ENCODE measurements at regions not wholly inside any gene's neighbourhood (a gene's known extent, or its start where the extent isn't known, plus 50 kb on each side); places are given as distances from the start of the nearest gene placed in this dataset.
A peak's percentile ranks its signal among the peaks of the same experiment; 100 is the strongest.

DNA sequence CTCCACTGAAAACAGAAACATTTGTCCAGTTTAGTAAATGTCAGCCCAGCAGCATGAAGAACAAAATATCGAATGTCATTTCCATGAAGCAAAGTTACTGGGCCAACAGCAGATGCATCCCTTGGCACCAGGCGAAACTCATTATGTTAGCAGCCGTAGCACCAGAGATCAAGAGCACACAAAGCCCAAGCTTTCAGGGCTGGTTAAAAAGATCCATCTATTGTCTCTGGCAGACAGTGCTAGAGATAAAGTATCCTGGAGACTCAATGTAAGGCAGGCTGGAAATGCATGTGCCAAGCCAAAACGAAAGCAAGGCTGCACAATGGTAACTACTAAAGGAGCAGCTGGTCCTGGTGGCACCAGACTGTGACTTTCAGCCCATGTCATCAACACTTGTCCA is 120.3 kb upstream of the PLEKHG7 start:
- CTCF ChIA-PET, result no interaction called here
- no peak for DNase-seq
- no peak overlapping the region for H3K4me3 Mint-ChIP-seq (ENCODE audit: unreplicated experiment)
- H3K4me1 ChIP-seq, result no peaks in the 10 kb centered on the region
- H3K4me3 ChIP-seq (ENCODE audit: low read depth, low read length), result no peak overlapping the region
- no peaks in the 10 kb centered on the region for H3K4me1 Mint-ChIP-seq (ENCODE audit: low read depth, unreplicated experiment)
- H3K27me3 ChIP-seq (replicated peaks; ENCODE audit: control insufficient read depth, insufficient read depth, low read length), result no peaks in the 10 kb centered on the region
- BruUV-seq (replicated peaks), result no TSS peak
- H3K27me3 Mint-ChIP-seq (ENCODE audit: insufficient read depth, unreplicated experiment), result peaks cover 8% of the 10 kb centered on the region
- POLR2A ChIA-PET, result no interaction called here
- H3K9me3 ChIP-seq, result no peaks in the 10 kb centered on the region
- no peaks in the 10 kb centered on the region for H3K36me3 ChIP-seq (ENCODE audit: control insufficient read depth, insufficient read depth, low read length)
- peaks cover 26% of the 10 kb centered on the region for H3K9me3 Mint-ChIP-seq (ENCODE audit: unreplicated experiment)
- no peaks in the 10 kb centered on the region for H3K36me3 Mint-ChIP-seq (ENCODE audit: insufficient read depth, unreplicated experiment)
- intact Hi-C loops (cut with micrococcal nuclease; ENCODE audit: unreplicated experiment), result no loop called here
- TF ChIP-seq, protein P1, sequence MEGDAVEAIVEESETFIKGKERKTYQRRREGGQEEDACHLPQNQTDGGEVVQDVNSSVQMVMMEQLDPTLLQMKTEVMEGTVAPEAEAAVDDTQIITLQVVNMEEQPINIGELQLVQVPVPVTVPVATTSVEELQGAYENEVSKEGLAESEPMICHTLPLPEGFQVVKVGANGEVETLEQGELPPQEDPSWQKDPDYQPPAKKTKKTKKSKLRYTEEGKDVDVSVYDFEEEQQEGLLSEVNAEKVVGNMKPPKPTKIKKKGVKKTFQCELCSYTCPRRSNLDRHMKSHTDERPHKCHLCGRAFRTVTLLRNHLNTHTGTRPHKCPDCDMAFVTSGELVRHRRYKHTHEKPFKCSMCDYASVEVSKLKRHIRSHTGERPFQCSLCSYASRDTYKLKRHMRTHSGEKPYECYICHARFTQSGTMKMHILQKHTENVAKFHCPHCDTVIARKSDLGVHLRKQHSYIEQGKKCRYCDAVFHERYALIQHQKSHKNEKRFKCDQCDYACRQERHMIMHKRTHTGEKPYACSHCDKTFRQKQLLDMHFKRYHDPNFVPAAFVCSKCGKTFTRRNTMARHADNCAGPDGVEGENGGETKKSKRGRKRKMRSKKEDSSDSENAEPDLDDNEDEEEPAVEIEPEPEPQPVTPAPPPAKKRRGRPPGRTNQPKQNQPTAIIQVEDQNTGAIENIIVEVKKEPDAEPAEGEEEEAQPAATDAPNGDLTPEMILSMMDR (IDR thresholded peaks at IDR 0.05; ENCODE audit: insufficient read depth in 1 of 2, low read depth in 1 of 2, low read length in 1 of 2, severe bottlenecking in 1 of 2, unreplicated experiment in 1 of 2), result no peak
- no peak overlapping the region for H3K27ac Mint-ChIP-seq (ENCODE audit: unreplicated experiment)

DNA sequence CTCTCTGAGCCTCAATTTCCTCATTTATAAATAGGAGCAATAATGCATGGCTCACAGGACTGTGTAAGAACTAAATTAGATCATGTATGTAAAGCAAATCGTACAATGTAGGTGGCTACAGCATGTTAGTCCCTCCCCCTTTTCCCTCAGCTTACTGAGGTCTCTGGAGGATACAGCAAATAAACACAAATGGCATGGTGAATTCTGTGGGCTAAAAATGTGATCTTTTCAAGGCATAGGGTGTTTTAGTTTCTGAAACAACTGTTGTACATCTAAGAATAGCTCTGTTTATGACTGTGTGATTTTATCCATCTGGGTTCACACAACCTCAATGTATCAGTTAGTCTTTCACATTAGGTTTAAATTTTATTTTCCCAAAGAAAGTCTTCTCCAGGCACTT is 121.2 kb upstream of the PLEKHG7 start:
- peaks cover 5% of the 10 kb centered on the region for H3K27me3 Mint-ChIP-seq (ENCODE audit: insufficient read depth, unreplicated experiment)
- Histone ChIP-seq H3K4me3 (ENCODE audit: low read depth, low read length) (no peak overlapping the region), H3K36me3 (ENCODE audit: control insufficient read depth, insufficient read depth, low read length) (no peaks in the 10 kb centered on the region), H3K9me3 (no peaks in the 10 kb centered on the region), H3K4me1 (no peaks in the 10 kb centered on the region), H3K27me3 (replicated peaks; ENCODE audit: control insufficient read depth, insufficient read depth, low read length) (no peaks in the 10 kb centered on the region)
- H3K4me1 Mint-ChIP-seq (ENCODE audit: low read depth, unreplicated experiment), result no peaks in the 10 kb centered on the region
- POLR2A ChIA-PET, result no interaction called here
- H3K27ac Mint-ChIP-seq (ENCODE audit: unreplicated experiment), result no peak overlapping the region
- no peak overlapping the region for H3K4me3 Mint-ChIP-seq (ENCODE audit: unreplicated experiment)
- H3K36me3 Mint-ChIP-seq (ENCODE audit: insufficient read depth, unreplicated experiment), result no peaks in the 10 kb centered on the region
- intact Hi-C loops (cut with micrococcal nuclease; ENCODE audit: unreplicated experiment), result no loop called here
- BruUV-seq (replicated peaks), result no TSS peak
- peaks cover 20% of the 10 kb centered on the region for H3K9me3 Mint-ChIP-seq (ENCODE audit: unreplicated experiment)
- TF ChIP-seq, protein P1 (IDR thresholded peaks at IDR 0.05; ENCODE audit: insufficient read depth in 1 of 2, low read depth in 1 of 2, low read length in 1 of 2, severe bottlenecking in 1 of 2, unreplicated experiment in 1 of 2), result no peak
- CTCF ChIA-PET, result no interaction called here
- DNase-seq, result no peak

DNA sequence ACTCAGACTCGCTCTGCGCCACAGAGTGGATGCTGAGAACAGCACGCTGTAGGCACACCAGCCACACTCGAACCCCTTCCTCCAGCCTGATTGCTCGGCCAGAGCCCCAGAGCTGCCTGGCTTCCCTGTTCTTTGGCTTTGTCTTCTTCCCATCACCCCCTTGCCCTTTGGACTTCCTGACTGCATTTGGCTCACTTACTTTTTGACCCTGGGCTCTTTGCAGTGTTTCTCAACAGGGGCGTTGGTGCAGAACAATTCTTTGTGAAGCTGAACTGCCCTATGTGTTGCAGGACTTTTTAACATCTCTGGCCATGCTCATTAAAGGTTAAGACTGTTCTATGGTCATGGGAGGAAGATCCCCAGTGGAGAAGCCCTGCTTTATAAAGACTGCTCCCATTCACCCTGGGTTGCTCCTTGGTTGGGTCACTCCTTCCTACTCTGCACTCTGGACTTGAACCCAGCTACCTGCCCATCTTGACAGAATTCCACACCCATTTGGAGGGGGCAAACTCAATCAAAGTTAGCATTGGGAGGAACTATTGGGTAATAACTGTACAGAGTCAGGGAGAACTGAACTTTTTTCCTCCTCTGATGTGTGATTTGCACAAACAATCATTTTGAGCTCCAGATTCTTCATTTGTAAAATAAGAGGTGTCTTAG is 127.7 kb upstream of the PLEKHG7 start:
- no peaks in the 10 kb centered on the region for H3K27me3 ChIP-seq (replicated peaks; ENCODE audit: control insufficient read depth, insufficient read depth, low read length)
- intact Hi-C loops (cut with micrococcal nuclease; ENCODE audit: unreplicated experiment), result loop anchor here (1.0 to 10.0 kb wide), 7 partner anchors 33 to 1213 kb away; partner anchors contain the start of gene BTG1
- Mint-ChIP-seq H3K4me3 (ENCODE audit: unreplicated experiment) (no peak overlapping the region), H3K27ac (ENCODE audit: unreplicated experiment) (no peak overlapping the region), H3K9me3 (ENCODE audit: unreplicated experiment) (no peaks in the 10 kb centered on the region), H3K36me3 (ENCODE audit: insufficient read depth, unreplicated experiment) (peaks cover 4% of the 10 kb centered on the region), H3K27me3 (ENCODE audit: insufficient read depth, unreplicated experiment) (no peaks in the 10 kb centered on the region), H3K4me1 (ENCODE audit: low read depth, unreplicated experiment) (peaks cover 11% of the 10 kb centered on the region)
- no peak overlapping the region for H3K4me3 ChIP-seq (ENCODE audit: low read depth, low read length)
- peak; percentile 15 to 39 for DNase-seq
- ChIA-PET POLR2A (no interaction called here), CTCF (interaction anchor here (0.6 kb wide), 1 partner anchor 33 kb away, joined by 3 read pairs; no protein-coding TSS in a partner anchor)
- no peaks in the 10 kb centered on the region for H3K9me3 ChIP-seq
- H3K36me3 ChIP-seq (ENCODE audit: control insufficient read depth, insufficient read depth, low read length), result no peaks in the 10 kb centered on the region
- no TSS peak for BruUV-seq (replicated peaks)
- H3K4me1 ChIP-seq, result peaks cover 12% of the 10 kb centered on the region
- TF ChIP-seq, protein P1 (IDR thresholded peaks at IDR 0.05; ENCODE audit: insufficient read depth in 1 of 2, low read depth in 1 of 2, low read length in 1 of 2, severe bottlenecking in 1 of 2, unreplicated experiment in 1 of 2), result no peak

Measured in Caco-2 (cell line).